HG02970 (cell line): ENCODE measurements at regions not wholly inside any gene's neighbourhood (a gene's known extent, or its start where the extent isn't known, plus 50 kb on each side); places are given as distances from the start of the nearest gene placed in this dataset.
"Not testable (repeated sequence)": the region's sequence is repeated elsewhere in the genome, so short reads cannot be mapped to it uniquely, and the experiment has no call there.

Experiments
- ATAC-seq: cut with Tn5 transposase; IDR thresholded peaks from one replicate; pipeline ENCODE4 v1.9.1; 2021; ENCODE audit warnings: mild to moderate bottlenecking, moderate library complexity, moderate number of reproducible peaks; ENCODE audit not compliant: unreplicated experiment, low FRiP score

DNA sequence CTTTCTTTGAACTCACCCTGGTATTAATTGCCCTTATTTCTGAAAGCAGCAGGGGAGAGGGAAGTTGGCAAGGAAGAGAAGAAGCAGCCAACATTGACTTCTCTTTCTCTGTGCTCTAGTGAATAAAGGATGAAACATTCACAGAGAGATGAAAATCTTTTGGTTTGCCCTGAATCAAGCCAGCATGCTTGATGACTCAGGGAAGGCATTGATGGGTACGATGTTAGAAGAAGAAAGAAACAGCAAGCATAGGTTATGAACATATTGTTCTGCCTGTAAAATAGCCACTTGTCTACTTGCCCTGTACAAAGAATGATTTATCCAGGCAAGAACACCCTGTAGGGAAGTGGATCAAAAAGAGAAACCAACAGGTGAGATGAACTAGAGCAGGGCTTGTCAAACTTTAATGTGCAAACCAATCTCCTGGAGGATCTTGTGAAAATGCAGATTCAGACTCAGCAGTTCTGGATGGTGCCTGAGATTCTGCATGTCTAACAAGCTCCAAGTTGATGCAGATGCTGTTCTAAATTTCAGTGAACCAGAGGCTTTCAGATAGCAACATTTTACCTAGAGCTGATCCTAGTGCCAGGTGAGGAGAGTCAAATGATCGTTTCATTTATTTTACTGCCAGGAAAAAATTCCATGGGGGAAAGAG lies 586.6 kb upstream of the TLE4 start:
- no peak for ATAC-seq

DNA sequence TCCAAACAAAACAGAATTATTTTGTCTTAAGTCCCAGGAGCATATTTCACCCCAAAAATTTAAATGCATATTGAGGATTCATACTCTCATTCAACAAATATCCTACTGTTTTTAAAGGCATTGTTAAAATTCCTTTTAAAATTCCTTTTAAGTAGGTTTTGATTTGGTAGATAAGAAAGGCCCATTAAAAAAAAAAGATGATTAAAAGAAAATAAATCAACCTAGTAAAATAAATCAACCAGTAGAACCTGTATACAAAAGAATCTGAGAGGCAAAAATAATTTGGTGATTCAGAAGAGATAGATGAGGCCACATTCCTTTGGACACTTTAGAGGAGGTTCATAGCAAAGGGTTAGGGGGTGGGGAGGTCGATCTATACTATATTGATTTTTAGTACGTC lies 585.3 kb upstream of the TLE4 start:
- ATAC-seq: no peak

DNA sequence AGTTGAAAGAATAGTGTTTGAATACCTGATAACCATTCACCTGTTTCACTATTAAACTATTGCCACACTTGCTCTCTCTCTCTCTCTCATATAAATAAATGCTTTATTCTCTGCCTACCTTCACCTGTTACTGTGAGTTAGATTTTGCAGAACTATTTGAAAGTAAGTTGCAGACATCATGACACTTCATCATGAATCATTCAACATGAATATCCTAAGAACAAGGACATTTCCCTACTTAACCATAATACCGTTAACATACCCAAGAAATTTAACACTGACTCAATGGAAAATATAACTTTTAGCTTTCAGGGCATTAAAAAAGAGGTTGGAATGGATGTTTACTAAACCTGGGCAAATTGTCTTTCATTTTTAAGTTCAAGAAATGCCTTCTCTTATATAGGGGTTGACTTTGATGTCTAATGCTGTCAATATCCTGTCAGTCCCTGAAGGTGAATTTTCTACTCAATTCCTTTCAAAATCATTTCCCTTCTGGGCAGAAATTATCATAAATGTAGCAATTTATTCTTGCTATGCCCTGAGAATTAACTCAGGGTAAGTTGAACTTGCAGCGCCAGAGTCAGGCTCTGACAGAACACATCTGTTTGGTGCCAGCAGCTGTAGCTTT lies 582.6 kb upstream of the TLE4 start:
- no peak for ATAC-seq

DNA sequence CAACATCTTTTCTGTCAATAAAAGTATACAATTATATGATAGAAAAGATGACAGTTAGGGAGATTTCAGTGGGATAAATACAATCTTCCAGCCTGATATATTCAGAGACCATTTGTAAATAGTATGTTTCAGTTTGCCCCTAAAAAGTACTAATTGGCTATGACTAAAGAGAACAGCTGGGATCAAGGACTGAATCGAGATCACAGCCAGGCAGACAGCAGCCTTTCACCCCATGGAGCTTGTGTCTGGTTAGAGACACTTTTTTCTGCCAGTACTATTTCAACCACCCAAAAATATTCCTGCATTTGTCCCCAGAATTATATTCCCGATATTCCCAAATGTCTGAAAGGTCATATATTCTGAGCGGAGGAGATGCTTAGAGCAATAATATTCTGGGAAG lies 577.3 kb upstream of the TLE4 start:
- ATAC-seq: no peak

DNA sequence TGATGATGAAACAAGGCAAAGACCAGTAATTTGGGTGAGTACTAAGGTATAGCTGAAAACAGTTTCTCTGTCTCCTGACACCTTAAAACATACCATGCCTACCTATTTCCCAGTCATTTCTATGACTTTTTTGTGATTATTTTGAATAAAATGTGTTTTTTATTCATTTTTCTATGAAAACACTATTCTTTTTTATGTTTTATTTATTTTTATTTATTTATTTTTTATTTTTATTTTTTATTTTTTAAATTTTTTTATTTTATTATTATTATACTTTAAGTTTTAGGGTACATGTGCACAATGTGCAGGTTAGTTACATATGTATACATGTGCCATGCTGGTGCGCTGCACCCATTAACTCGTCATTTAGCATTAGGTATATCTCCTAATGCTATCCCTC lies 576.8 kb upstream of the TLE4 start:
- not testable (repeated sequence) for ATAC-seq

DNA sequence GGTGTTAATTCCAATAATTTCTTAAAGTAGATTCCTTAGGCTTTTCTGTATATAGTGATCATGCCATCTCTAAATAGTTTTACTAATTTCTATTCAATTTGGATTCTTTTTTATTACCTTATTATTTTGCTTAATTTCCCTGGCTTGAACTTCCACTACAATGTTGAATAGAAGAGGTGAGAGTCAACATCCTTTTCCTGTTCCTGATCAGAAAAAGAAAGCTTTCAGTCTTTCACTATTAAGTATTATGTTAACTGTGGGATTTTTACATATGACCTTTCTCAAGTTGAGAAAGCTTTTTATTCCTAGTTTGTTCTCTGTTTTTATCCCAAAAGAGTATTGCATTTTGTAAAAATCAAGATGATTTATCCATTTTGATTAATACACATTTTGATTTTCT lies 574.5 kb upstream of the TLE4 start:
- no peak for ATAC-seq

DNA sequence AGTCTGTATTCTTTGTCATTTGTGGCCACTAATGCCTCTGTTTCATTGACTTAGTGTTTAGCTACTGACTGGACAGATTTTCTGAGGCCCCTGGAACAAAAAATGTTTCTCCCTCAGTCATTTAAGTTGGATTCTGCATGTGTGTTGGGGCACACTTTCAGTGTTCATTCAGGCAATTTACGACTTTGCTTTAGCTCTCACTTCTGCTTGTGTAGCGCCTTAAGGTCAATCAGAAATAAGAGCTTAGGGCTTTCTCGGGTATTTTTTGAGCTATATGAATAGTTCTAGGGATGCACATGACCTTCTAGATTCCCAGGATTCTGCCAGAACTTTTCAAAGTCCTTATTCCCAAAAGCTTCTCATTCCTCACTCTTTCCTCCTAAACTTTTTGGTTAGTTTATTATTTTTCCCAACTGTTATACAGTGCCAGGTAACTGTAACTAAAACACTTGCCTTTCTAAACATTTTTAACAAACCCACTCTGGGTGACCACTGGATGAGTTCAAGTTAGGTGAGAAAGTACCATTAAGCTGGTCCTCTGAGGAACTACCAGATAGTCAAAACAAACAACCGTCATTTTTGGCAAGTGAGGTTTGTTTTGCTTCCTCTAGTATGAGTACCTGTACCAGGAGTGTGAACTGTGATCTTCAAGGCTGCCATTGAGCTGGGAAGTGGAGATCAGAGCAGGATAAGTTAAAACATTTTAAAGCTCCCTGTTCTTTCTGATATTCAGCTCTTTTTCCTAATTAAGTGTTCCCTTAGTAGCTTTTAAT lies 571.3 kb upstream of the TLE4 start:
- no peak for ATAC-seq

DNA sequence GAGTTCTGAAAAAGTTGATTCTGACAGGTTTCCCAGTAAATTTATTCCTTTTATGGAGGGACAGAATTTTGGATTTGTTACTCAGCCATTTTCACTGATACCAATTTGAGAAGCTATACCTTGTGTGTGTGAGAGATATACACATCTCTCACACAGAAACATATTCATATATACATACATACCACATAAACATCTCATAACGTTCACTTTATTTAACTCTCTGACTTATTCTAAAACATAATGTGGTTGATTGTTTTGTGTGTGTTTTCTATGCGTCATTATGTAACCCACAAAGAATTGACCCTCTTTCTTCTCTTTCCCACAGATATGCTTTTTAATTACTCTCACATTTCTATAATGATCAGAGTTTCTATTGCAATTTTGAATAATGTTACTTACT lies 570.8 kb upstream of the TLE4 start:
- ATAC-seq: no peak

DNA sequence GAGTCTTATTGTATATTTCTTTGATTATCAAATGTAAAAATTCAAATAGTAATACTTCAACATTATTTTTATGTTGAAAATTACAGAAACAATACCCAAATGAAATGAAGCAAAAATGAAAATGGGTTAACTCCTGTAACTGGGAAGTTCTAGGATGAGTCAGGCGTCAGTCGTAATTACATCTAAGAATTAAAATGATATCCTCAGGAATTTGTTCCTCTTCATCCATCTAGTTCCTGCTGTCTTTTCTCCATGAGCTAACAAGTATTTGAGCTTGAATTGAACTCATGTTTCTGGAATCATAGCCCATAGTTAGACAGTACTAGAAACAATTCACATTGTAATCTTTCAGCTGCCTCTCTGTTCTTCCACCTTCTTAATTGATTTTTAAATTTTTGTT lies 568.3 kb upstream of the TLE4 start:
- no peak for ATAC-seq

DNA sequence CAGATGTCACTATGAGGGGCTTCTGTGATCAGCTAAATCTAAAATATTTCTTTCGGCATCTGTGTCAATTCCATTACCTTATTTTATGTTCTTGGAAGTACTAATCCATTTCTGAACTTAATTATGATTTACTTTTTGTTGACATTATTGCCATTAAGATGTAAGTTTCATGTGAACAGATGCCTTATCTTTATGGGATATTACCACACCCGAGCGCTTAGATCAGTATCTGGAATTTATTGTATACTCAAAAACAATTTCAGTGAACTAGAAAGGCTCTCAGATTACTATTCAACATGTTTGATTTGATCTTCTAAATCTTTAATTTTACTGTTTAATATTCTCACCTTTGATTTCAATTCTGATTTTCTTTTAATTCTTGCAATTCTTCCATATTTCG lies 567.7 kb upstream of the TLE4 start:
- no peak for ATAC-seq

DNA sequence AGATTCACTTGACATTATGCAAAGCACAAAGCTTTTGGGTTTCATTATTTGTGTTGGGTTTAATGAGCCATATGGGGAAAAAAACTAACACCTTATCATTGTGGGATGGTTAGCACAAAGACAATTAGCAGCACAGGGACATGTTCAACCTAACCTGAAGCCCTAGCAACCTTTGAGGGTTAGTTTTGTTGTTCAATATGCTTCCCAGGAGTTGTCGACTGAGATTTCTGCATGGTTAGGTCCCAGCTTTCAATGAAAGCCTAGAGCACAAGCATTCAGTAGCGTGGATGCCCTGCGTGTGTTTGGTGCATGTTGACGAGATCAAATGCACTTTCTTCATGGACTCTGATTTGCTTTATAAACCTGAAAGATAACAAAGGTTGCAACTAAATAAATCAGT lies 565.2 kb upstream of the TLE4 start:
- ATAC-seq: no peak

DNA sequence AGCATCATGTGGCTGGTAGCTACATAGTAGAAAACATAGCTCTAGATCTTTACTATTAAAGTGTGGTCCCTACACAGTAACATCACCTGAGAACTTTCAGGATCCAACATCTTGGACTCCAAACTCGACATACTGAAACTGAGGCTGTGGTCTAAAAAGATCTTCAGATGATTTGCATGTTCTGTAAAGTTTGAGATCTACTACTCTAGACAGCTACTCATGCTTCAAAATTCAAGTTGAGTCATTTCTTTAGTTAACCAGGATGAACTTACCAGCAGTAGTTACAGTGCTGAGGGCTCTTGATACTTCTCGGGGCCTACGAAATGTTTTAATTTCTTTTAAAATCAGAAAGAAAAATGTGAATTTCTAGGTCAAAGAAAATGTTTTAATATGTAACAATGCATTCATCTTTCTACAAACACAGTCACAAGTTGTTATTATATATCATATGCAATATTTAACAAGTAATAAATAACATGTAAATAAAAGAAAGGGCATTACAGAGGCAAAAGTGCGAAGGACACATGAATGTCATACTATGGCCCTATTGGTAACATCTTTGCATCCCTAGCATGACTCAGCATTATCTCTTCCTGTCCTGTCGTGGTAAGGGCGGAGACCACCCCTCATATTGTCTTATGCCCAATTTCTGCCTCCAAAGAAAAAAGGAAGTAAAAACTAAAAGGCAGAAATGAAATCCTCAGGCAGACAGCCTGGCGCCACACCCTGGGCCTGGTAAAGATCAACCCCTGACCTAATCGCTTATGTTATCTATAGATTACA lies 563.9 kb upstream of the TLE4 start:
- no peak for ATAC-seq

DNA sequence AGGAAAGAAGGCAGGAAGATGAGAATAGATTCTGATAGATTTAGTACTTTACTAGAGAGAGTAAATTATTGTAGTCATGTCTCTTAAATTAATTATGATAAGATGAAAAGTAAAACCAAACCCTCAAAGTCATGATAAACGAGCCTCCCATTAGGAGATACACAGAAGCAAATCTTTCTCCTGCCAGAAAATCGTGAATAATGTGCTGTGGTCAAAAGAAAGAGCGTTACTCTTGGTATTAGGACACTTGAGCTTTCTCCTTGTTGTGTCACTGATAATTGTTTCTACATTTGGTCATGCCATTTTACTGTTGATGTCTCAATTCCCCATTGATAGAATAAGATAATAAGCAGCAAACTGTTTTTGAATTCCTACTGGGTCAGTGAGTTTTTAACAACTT lies 562.8 kb upstream of the TLE4 start:
- ATAC-seq: no peak

DNA sequence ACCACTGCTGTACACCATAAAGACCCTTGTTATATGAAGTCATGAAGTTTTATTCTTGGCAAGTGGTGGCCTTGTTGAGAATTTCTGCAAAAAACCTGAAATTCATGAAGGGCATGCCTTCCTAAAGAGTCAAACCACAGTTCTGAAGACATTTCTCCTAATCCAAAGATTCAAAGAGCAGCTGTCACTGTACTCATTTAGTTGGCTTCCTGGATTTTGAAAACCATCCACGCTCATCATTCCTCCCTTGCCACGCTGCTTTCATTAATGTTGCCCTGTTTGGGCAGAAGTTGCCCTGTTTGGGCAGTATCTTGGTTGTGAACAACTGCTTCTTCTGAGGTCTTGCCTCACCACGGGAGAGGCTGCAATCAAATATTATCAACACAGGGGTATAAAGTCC lies 560.3 kb upstream of the TLE4 start:
- no peak for ATAC-seq

DNA sequence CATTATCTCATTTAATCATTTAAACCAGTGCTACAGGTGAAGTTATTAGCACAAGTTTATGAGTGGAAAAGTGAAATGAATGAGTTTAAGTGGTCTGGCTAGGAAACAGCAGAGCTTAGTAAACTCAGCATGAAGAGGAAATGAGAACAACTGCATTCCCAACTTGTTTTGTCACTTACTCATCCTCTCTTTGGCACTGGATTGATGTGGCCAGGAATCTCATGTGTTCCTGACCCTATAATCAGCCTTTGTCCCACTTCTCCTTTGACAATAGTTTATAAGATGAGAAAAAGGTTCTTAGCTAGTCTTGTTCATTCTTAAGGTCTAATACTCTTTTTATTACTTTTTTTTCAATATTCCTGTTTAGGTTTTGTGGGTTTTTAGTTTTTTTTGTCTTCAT lies 559.2 kb upstream of the TLE4 start:
- no peak for ATAC-seq

DNA sequence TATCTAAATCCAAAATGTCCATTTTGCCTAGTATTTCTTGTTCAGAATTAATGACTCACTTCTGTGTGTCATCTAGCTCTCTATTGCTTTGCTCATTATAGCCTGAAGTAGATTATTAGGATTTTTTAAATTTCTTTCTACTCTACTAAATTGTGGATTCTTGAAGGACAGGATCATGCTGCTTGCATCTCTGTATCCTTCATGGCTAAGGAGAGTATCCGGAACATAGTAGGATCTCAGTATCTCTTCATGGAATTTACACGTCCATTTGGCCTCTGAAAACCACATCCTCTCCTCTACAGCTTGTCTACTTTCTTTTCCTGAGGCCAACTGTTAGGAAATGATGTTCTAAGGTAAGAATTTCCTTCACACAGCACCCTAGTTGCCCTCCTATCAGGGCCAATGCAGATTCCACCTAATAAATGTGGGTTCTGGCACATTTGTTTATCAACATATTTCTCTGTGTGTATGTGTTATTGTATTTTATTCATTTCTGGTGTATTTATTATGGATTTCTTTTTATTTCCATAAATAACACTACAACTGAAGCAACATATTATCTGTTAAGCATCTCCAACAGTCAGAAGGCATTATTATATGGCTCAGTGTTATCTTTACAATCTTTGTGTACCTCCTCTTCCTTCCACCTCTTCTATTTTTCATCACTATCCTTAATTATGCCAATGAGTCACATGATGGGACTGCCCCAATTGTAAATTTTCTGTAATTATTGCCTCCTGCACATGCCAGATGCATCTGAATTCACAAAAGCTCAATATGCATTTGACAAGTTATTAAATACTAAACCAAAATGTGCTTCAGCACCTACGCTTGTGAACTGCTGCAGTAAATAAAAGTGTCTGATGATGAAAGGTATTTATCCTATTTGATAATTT lies 557.8 kb upstream of the TLE4 start:
- no peak for ATAC-seq

DNA sequence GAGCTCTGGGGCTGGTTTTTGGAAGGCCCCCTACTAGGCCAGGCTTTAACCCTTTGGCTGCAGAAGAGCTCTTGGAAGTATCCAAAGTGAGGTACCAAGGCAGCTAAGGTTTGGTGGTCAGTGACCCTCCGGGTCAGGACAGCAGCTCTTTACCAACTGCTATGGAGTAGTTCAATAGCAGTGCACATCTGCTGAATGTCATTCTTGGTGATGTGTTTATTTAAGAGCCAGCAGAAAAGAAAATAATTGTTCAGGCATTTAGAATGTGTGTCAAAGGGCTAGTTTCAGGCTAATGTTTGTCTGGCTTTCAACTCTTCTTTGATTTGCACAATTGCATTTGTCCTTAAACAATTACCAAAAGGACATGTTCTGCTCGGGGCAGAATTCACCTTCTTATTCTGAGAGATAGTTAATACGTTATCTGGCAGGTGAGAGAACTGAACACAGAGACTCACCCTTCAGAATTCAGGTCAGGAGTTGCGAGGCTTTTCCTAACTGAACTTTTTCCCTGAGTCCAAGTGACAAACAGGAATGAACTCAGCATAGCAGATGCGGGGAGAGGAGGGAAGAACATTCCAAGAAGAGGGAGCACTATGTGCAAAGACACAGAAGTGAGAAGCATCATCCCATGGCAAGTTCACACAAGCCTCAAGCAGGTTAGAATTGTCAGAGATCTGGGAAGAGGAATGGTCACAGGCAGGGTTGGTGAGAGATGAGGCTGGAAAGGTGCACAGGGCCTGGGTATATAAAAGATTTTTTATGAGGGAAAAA lies 556.7 kb upstream of the TLE4 start:
- ATAC-seq: no peak

DNA sequence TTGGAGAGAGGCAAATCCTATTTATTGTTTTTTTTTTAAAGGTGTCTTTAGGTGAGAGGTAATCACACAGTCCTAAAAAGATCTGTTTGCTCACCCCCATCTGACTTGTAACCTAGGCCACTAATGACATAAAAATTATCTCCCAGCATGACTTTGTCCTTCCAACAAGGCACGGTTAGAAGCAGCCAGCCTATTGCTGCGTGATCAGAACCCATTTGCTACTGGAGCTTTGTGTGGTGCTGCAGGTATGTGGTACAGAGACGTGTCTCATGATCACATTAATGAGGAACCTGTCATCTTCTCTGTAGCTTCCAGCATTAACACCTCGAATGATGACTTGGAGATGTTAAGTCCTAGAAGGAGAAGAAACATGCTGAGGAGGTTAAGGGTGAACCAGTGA lies 555.8 kb upstream of the TLE4 start:
- no peak for ATAC-seq

DNA sequence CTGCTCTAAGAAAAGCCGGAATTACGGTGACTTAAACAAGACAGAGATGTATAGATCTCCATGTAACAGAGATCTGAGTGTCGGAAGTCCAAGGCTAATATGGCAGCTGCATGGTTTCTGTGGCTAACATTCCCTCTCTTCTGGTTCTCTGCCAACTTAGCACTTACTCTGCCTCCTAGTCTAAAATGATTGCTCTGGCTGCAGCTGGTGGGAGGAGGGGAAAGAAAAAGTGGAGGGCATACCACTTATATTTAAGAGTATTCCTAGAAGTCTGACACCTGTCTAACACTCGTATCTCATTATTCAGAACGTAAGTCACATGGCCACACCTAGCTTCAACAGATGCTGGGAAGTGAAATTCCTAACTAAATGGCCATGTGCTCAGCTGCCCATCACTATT lies 551.5 kb upstream of the TLE4 start:
- no peak for ATAC-seq
